NCI-H2081 treated with DMSO at 0.1 percent for 48 hours (cell line): ENCODE measurements at regions not wholly inside any gene's neighbourhood (a gene's known extent, or its start where the extent isn't known, plus 50 kb on each side); places are given as distances from the start of the nearest gene placed in this dataset.

Experiments
- DNase-seq: peaks from one replicate; lab custom pipeline; 2025; lab: John Stamatoyannopoulos, UW

- DNase-seq, result no peak
Observed at GRCh38 chr6:14837435-14837834, 408.4 kb upstream of the JARID2 start.

GRCh38 chr6:14838133-14838583 lies 407.7 kb upstream of the JARID2 start:
- DNase-seq, result no peak

- DNase-seq, result no peak
Observed at GRCh38 chr6:14841901-14842421, 403.9 kb upstream of the JARID2 start.

DNA sequence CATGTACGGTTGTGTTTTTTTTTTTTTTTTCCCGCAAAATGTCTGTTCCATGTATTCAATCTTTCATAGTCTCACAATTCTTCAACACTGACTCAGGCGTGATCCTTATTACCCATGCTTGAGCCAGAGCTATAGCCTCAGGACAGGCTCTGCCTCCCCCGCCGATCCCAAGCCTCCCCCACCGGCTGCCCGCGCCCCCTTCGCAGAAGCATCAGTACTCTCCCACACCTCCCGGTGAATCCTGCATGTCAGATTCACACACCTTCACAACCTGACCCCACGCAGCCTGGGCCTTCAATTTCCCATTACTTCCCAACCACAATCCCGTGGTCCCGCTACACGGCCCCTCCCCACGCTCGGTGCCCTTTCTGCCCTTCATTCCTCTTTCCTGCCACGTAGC lies 401.5 kb upstream of the JARID2 start:
- no peak for DNase-seq

DNA sequence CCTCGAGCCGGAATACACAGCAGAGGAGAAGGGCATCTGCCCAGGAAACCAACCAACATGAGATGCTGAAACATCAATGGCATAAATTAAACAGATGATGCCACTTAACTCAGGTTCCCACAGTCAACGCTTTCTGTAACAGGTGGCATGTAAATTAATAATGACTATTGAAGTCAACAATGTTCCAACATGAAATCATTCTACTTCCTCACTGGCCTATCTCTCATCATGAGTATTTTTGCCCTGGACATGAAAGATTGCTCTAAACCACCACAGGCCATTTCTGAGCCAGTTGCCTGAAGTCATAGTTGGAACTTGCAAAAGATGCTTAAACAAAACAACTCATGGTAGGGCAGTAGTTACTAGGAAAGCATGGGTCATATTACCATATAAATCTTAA lies 397.9 kb upstream of the JARID2 start:
- no peak for DNase-seq

DNA sequence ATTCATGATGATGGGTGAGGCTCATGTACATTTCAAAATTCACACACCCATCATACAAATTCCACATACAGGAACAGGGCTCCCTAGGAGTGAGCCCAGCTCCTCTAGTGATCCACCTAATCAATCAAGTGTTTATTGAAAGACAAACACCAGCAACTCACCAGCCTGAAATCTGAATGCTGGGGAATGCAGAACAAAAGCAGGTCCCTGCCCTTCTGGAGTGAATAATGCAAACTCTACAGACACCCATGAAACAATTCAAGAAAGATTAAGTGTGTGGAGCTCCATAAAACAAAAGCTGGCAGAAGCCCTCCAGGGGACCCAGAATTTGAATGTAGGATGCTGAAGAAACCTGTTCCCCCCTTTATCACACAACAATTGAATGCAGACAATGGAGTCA lies 396.7 kb upstream of the JARID2 start:
- DNase-seq, result no peak

- DNase-seq, result no peak
Observed at GRCh38 chr6:14851281-14851680, 394.6 kb upstream of the JARID2 start.

GRCh38 chr6:14852375-14852774 lies 393.5 kb upstream of the JARID2 start:
- no peak for DNase-seq

GRCh38 chr6:14856177-14856576 lies 389.7 kb upstream of the JARID2 start:
- DNase-seq, result no peak

DNA sequence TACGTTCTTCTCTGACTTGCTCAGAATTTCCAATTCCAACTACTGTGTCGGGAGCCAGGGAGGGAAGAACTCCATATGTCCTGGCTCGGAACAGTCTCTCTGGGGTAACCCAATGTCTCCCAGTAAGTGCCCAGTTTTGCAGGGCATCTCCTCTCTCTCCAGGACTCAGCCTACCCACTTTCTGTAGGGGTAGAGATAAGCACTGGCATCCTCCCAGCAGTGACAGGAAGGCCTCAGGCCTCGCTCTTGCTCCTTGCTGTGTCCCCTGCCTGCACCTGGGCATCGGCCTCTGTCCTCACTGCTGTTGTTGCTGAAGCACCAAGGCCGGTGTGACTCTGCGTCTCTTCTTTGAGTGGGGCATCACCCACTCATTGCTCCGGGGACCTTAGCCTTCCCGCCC lies 388.9 kb upstream of the JARID2 start:
- no peak for DNase-seq

DNA sequence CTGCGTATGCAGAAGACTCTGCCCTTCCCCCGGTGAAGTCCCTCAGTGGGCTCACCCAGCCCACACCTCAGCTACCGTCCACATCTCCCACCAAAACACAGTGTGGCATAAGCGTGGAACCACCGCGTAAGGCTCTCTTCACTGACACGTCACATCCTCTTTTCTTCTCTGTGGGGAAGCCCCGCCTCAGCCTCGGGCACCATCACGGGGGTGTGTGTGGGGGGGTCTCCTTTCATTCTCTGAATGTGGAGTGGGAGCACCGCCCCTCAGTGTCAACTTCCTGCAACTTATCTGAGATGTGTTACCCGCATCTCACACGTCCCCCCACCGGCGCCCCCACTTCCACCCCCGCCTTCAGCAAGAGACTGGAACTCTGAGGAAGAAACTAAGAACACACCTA lies 388.4 kb upstream of the JARID2 start:
- no peak for DNase-seq

GRCh38 chr6:14858808-14859207 lies 387.1 kb upstream of the JARID2 start:
- no peak for DNase-seq

DNA sequence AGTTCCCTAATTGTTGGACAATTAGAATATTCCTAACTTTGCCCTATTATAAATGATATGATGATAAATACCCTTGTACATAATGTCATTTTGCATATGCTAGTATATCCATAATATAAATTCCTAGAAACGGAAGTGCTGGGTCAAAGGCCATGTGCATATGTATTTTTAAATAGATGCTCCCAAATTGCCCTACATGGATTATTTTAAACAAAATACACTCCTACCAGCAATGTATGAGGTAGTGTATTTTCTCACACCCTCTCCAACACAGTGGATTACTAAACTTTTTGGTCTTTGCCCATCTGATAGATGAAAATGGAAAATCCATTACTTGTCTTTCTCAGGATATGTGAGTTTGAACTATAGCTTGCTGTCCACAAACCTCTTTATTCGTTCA lies 385.1 kb upstream of the JARID2 start:
- no peak for DNase-seq

DNA sequence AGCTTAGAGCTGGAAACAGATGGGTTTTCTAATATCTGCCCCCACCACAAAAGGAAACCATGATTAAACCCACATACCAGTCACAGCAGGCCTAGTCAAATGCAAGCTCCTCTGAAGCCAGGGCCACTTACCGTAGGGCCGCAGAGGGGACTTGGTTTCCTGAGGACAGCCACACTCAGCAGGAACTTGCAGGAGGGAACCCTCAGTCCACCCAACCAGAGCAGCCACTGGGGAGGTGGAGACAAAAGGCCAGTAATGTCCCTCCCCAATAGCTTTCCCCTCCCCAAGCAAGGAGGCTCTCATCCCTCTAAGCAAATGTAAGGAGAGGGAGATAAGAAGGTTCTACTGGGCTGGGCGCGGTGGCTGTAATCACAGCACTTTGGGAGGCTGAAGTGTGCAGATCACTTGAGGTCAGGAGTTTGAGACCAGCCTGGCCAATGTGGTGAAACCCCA lies 384.4 kb upstream of the JARID2 start:
- DNase-seq, result no peak

- DNase-seq, result no peak
Observed at GRCh38 chr6:14862845-14863244, 383.0 kb upstream of the JARID2 start.

DNA sequence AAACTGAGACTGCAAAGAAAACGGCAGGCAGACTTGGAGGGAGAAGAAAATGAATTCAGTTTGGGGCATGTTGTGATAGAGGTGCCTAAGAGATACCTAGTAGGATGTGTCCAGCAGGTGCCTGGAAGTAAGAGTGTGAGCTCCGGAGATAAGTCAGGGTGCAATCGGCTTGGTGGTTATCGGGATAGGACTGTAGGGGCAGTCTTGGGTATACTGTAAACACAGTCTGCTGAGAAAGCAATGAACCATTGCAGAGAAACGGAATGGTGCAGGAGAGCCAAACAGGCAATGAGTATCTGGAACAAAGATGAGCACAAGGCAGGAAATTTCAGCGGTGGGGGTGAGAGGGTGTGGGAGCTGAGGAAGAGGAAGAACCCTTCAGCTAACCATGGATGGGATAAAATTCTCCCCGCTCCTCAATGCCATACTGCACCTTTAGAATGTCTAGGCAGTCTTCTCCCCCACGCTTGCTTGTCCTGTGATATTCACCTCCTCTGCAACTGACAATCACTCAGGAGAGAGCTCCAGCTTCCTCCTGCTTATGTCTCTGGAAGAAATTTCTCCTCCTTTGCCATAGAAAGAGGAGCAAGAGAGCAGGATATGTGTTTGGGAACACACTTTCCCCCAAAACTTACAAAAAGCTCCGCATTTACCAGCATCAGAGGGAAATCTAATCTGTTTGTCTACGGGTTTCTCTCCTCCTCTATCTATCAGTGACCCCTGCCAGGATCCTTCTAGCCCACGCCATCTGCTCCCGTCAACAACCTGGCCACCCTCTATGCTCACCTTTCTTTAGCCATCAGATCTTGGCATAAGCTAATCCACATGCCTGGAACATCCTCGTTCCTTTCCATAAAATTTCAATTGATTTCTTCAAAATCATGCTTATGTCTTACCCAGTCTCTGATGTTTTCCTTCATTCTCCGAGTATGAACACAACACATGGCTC lies 381.7 kb upstream of the JARID2 start:
- DNase-seq, result no peak

- no peak for DNase-seq
Observed at GRCh38 chr6:14865531-14866100, 380.3 kb upstream of the JARID2 start.

GRCh38 chr6:14867802-14868201 lies 378.1 kb upstream of the JARID2 start:
- no peak for DNase-seq

- DNase-seq, result no peak
Observed at GRCh38 chr6:14871221-14871620, 374.6 kb upstream of the JARID2 start.

DNA sequence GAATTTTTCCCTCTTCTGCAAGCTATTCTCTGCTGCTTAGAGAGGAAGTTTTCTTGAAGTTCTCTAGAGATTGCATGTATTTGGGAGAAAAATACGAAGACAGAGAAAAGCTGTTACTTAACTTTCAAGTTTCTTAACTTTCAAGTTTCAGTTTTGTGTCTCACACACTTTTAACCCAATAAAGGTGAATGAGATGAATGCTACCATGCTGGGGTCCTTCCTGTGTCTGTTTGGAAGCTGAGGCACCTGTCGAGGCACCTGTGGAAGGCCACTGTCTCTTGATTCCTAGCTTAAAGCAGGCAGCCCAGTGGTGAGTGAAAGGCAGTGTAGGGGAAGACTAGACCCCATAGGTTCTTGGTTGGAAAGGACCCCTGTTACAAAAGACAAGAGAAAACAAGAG lies 372.8 kb upstream of the JARID2 start:
- DNase-seq, result no peak

DNA sequence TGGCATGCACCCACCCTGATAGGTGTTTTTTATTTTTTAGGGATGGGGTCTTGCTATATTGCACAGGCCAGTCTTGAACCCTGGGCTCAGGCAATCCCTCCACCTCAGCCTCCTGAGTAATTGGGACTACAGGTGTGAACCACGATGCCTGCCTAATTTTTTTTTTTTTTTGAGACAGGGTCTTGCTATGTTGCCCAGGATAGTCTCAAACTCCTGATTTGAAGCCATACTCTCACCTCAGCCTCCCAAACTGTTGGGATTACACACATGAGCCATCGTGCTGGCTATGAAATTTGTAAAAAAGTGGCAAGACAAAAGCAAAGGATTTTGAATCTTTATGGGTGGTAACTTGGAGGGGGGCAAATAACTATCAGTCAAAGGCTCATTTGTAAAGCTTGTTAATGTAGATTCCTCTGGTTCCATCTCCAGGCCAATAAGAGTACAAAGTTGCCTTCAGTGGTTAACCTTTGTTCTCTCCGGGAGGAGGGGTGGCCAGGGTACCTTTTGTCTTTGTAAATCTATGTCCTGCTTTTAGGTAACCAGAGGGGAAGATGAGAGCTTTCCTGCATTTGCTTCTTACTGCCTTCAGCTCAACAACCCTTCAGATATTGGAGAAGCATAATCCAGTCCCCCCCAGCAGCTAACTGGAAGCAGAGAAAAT lies 372.0 kb upstream of the JARID2 start:
- no peak for DNase-seq

DNA sequence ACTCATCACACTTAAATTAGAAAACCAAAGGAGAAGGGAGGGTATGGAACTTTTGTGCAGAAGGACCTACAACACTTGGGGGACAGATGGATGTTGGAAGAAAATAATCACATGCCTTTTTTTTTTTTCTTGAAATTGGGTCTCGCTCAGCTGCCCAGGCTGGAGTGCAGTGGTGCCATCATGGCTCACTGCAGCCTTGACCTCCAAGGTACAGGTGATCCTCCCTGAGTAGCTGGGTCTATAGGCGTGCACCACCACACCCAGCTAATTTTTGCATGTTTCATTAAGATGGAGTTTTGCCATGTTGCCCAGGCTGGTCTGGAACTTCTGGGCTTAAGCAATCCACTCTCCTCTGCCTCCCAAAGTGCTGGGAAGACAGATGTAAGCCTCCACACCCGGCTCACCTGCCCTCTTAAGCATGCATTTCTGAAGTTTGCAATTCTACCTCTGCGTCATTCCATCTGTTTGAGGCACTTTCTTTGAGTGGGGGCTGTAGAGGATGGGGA lies 370.8 kb upstream of the JARID2 start:
- DNase-seq, result no peak
